ENCODE measurements at regions not wholly inside any gene's neighbourhood (a gene's known extent, or its start where the extent isn't known, plus 50 kb on each side); places are given as distances from the start of the nearest gene placed in this dataset.

DNA sequence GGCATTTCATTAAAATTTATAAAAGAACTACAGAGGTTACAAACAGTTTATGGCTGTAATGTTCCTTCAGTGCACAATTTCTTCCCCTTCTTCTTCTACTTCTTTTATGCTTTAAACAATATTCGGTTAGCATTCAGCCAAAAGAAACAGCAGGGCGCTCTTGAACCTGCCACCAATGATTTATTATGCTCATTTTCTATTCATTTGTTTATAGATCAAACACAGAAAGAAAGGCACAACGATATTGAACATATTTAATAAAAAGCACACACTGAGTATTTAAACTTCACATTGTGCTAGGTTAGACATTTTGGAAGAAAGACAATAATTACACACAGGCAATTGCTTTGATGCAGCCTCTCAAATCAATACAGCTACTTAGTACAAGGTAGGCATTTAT lies 1025.8 kb upstream of the LRRN3 start:
- Mint-ChIP-seq H3K36me3 (ENCODE audit: low read depth) (no peaks in the 10 kb centered on the region), H3K27ac (ENCODE audit: unreplicated experiment) (no peak overlapping the region), H3K4me1 (ENCODE audit: low read depth) (no peaks in the 10 kb centered on the region), H3K27me3 (ENCODE audit: low read depth) (no peaks in the 10 kb centered on the region), H3K4me3 (ENCODE audit: unreplicated experiment) (no peak overlapping the region), H3K9me3 (ENCODE audit: low read depth) (peaks cover 7% of the 10 kb centered on the region)
- TF ChIP-seq, protein P1, sequence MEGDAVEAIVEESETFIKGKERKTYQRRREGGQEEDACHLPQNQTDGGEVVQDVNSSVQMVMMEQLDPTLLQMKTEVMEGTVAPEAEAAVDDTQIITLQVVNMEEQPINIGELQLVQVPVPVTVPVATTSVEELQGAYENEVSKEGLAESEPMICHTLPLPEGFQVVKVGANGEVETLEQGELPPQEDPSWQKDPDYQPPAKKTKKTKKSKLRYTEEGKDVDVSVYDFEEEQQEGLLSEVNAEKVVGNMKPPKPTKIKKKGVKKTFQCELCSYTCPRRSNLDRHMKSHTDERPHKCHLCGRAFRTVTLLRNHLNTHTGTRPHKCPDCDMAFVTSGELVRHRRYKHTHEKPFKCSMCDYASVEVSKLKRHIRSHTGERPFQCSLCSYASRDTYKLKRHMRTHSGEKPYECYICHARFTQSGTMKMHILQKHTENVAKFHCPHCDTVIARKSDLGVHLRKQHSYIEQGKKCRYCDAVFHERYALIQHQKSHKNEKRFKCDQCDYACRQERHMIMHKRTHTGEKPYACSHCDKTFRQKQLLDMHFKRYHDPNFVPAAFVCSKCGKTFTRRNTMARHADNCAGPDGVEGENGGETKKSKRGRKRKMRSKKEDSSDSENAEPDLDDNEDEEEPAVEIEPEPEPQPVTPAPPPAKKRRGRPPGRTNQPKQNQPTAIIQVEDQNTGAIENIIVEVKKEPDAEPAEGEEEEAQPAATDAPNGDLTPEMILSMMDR (IDR thresholded peaks at IDR 0.05), result no peak
- no peak for DNase-seq (ENCODE audit: low spot score)

GRCh38 chr7:110066843-110067242 lies 1024.1 kb upstream of the LRRN3 start:
- no peak overlapping the region for H3K27ac Mint-ChIP-seq (ENCODE audit: unreplicated experiment)
- no peaks in the 10 kb centered on the region for H3K36me3 Mint-ChIP-seq (ENCODE audit: low read depth)
- no peak for DNase-seq (ENCODE audit: low spot score)
- no peaks in the 10 kb centered on the region for H3K27me3 Mint-ChIP-seq (ENCODE audit: low read depth)
- no peaks in the 10 kb centered on the region for H3K4me1 Mint-ChIP-seq (ENCODE audit: low read depth)
- H3K4me3 Mint-ChIP-seq (ENCODE audit: unreplicated experiment), result no peak overlapping the region
- TF ChIP-seq, protein P1 (IDR thresholded peaks at IDR 0.05), result no peak
- H3K9me3 Mint-ChIP-seq (ENCODE audit: low read depth), result peaks cover 7% of the 10 kb centered on the region

DNA sequence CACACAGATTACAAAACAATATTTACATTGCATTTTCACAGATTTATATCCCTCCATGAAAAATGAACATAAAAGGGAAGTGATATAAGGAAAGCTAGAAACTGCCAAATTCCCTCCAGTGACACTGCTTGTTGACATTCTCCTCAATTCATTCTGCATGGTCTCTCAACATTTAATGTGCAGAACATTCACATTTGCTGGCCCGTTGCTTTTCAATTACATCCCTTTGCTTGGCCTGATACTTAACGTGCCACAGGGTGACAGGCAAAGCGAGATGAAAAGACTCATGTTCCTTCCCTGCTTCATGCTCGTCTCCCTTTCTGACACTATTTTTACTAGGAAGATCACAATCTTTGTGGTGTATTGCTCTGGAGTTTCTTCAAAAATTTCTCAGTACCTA lies 1019.7 kb upstream of the LRRN3 start:
- TF ChIP-seq, protein P1 (IDR thresholded peaks at IDR 0.05), result no peak
- no peaks in the 10 kb centered on the region for H3K27me3 Mint-ChIP-seq (ENCODE audit: low read depth)
- no peak overlapping the region for H3K27ac Mint-ChIP-seq (ENCODE audit: unreplicated experiment)
- H3K4me1 Mint-ChIP-seq (ENCODE audit: low read depth), result no peaks in the 10 kb centered on the region
- no peak for DNase-seq (ENCODE audit: low spot score)
- no peaks in the 10 kb centered on the region for H3K36me3 Mint-ChIP-seq (ENCODE audit: low read depth)
- H3K4me3 Mint-ChIP-seq (ENCODE audit: unreplicated experiment), result no peak overlapping the region
- peaks cover 7% of the 10 kb centered on the region for H3K9me3 Mint-ChIP-seq (ENCODE audit: low read depth)

DNA sequence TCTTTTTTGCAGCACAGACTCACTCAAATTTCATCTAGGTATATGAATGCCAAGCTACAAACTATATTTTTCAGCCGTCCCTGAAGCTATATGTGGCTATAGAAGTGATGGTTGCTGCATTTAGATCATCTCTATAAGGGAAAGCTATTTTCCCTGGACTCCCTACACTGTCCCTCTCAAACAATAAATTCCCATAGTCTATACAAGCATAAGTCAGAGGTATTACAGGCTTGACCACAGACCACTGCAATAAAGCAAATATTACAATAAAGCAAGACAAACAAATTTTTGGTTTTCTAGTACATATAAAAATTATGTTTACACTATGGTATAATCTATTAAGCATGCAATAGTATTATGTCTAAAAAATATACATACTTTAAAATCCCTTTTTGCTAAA lies 1015.5 kb upstream of the LRRN3 start:
- Mint-ChIP-seq H3K4me3 (ENCODE audit: unreplicated experiment) (no peak overlapping the region), H3K36me3 (ENCODE audit: low read depth) (no peaks in the 10 kb centered on the region), H3K27ac (ENCODE audit: unreplicated experiment) (no peak overlapping the region), H3K9me3 (ENCODE audit: low read depth) (peaks cover 9% of the 10 kb centered on the region), H3K4me1 (ENCODE audit: low read depth) (no peaks in the 10 kb centered on the region), H3K27me3 (ENCODE audit: low read depth) (no peaks in the 10 kb centered on the region)
- TF ChIP-seq, protein P1 (IDR thresholded peaks at IDR 0.05), result no peak
- no peak for DNase-seq (ENCODE audit: low spot score)

- DNase-seq (ENCODE audit: low spot score), result no peak
- Mint-ChIP-seq H3K36me3 (ENCODE audit: low read depth) (no peaks in the 10 kb centered on the region), H3K27me3 (ENCODE audit: low read depth) (no peaks in the 10 kb centered on the region), H3K4me1 (ENCODE audit: low read depth) (no peaks in the 10 kb centered on the region), H3K4me3 (ENCODE audit: unreplicated experiment) (no peak overlapping the region), H3K27ac (ENCODE audit: unreplicated experiment) (no peak overlapping the region), H3K9me3 (ENCODE audit: low read depth) (peaks cover 9% of the 10 kb centered on the region)
- TF ChIP-seq, protein P1 (IDR thresholded peaks at IDR 0.05), result no peak
These were observed 1014.7 kb upstream of the LRRN3 start for GRCh38 chr7:110076194-110076593.

Data from chondrocyte (in vitro differentiated cells).